HepG2 (cell line): ENCODE measurements at regions not wholly inside any gene's neighbourhood (a gene's known extent, or its start where the extent isn't known, plus 50 kb on each side); places are given as distances from the start of the nearest gene placed in this dataset.

Experiments used
- ATAC-seq: fragments of 200-7000 bp; cut with Tn5 transposase; 3 replicates; pipeline ENCODE4 v1.9.1; 2020; ENCODE audit warnings: mild to moderate bottlenecking, moderate library complexity
- BruUV-seq: library from RNA; stranded (reverse); fragments of 400-500 nt; replicated peaks from 2 replicates; lab custom pipeline; 2021; lab: Mats Ljungman, UMichigan
- CTCF ChIA-PET: fragments of 300-600 bp; formaldehyde crosslinking; extraction: SDS; loops from one replicate; lab custom pipeline; 2021; ENCODE audit warnings: low total read pairs, inconsistent platforms, low intra/inter-chr PET ratio; lab: Yijun Ruan, JAX
- POLR2A ChIA-PET: fragments of 350-600 bp; sonication (Branson Sonifier 250); formaldehyde crosslinking; loops from one replicate; lab custom pipeline; 2020; ENCODE audit warnings: antibody characterized with exemption, inconsistent platforms; lab: Yijun Ruan, JAX
- DNase-seq: peaks from one replicate; pipeline ENCODE4 v3.0.0-alpha.2; 2015; ENCODE audit warnings: low spot score
- FAIRE-seq: peaks from 3 replicates; lab custom pipeline; 2011; peaks lifted over from hg19 to GRCh38; lab: Jason Lieb, UNC
- H2AFZ ChIP-seq: one replicate; pipeline ENCODE4 v1.6.1; 2011; ENCODE audit warnings: low read length, inconsistent platforms
- H3K27ac ChIP-seq: fragments of 300-600 bp; 3 replicates; pipeline ENCODE4 v1.8.0; 2011; ENCODE audit warnings: mixed run types, mild to moderate bottlenecking, mixed read lengths, low read length, inconsistent platforms; ENCODE audit not compliant: insufficient read depth; ENCODE audit errors: extremely low read length
- H3K27me3 ChIP-seq, 2 experiments: fragments of 200-600 bp in 1 of 2; 2 replicates in 1 of 2; 3 replicates in 1 of 2; pipeline versions ENCODE4 v1.6.0 to v1.8.0; 2011; ENCODE audit warnings: low read length in 2 of 2, mild to moderate bottlenecking in 2 of 2, moderate library complexity in 2 of 2, inconsistent platforms in 1 of 2; ENCODE audit not compliant: insufficient read depth in 2 of 2, control insufficient read depth in 1 of 2
- H3K36me3 ChIP-seq, 2 experiments: fragments of 200-600 bp in 1 of 2; replicated peaks in 1 of 2; 2 replicates in 1 of 2; 3 replicates in 1 of 2; pipeline versions ENCODE4 v1.5.1 to v1.8.0; 2011; ENCODE audit warnings: low read length in 2 of 2, inconsistent platforms in 1 of 2; ENCODE audit not compliant: insufficient read depth in 2 of 2, control insufficient read depth in 1 of 2
- H3K4me1 ChIP-seq: 2 replicates; pipeline ENCODE4 v1.5.1; 2012; ENCODE audit warnings: low read length, inconsistent platforms; ENCODE audit not compliant: insufficient read depth
- H3K4me2 ChIP-seq: 2 replicates; pipeline ENCODE4 v1.6.0; 2011; ENCODE audit warnings: low read depth, low read length, inconsistent platforms
- H3K4me3 ChIP-seq, 3 experiments: fragments of 200-600 bp in 1 of 3; sonication (generic), shearing (Covaris generic) in 1 of 3; replicated peaks in 1 of 3; 2 replicates each; pipeline ENCODE4 v1.5.1; 2011 to 2016; ENCODE audit warnings: low read length in 3 of 3, inconsistent platforms in 2 of 3, low read depth in 2 of 3, mild to moderate bottlenecking in 2 of 3, control low read depth in 1 of 3, mixed read lengths in 1 of 3; ENCODE audit not compliant: insufficient read depth in 1 of 3
- H3K79me2 ChIP-seq: one replicate; pipeline ENCODE4 v1.6.1; 2011; ENCODE audit warnings: low read length, inconsistent platforms; ENCODE audit not compliant: insufficient read depth
- H3K9ac ChIP-seq: 2 replicates; pipeline ENCODE4 v1.6.0; 2011; ENCODE audit warnings: mild to moderate bottlenecking, low read depth, low read length, inconsistent platforms; ENCODE audit not compliant: insufficient read depth
- H3K9me3 ChIP-seq: 2 replicates; pipeline ENCODE4 v1.5.1; 2012; ENCODE audit warnings: mild to moderate bottlenecking, low read length
- H4K20me1 ChIP-seq: 2 replicates; pipeline ENCODE4 v1.6.0; 2011; ENCODE audit warnings: inconsistent platforms, mild to moderate bottlenecking, low read length, moderate library complexity; ENCODE audit not compliant: insufficient read depth
- ARNT2 ChIP-seq: sonication (generic); formaldehyde crosslinking; IDR thresholded peaks from 2 replicates; pipeline ENCODE4 v1.8.0; 2022; ENCODE audit warnings: mild to moderate bottlenecking, low read depth, missing genetic modification reagents, moderate library complexity
- CEBPG ChIP-seq: IDR thresholded peaks from 2 replicates; pipeline ENCODE4 v1.6.1; 2016
- JDP2 ChIP-seq: sonication (generic); formaldehyde crosslinking; IDR thresholded peaks from 2 replicates; pipeline ENCODE4 v1.8.1; 2022; ENCODE audit warnings: missing genetic modification reagents, borderline replicate concordance
- LCORL ChIP-seq, 2 experiments: fragments of 450-650 bp in 1 of 2; sonication (generic) in 1 of 2; formaldehyde crosslinking in 1 of 2; IDR thresholded peaks; 2 replicates each; pipeline versions ENCODE4 v1.5.0 to v1.6.1; 2017 to 2020; ENCODE audit warnings: antibody characterized with exemption in 1 of 2, missing genetic modification reagents in 1 of 2
- MEIS2 ChIP-seq: sonication (generic); formaldehyde crosslinking; IDR thresholded peaks from 2 replicates; pipeline ENCODE4 v1.9.0; 2021; ENCODE audit warnings: mild to moderate bottlenecking, missing genetic modification reagents
- NCOR1 ChIP-seq: fragments of 200-600 bp; sonication (generic); IDR thresholded peaks from 2 replicates; pipeline ENCODE4 v1.7.0; 2017; ENCODE audit warnings: antibody characterized with exemption, low read length, borderline replicate concordance
- SAFB2 ChIP-seq: sonication (generic); formaldehyde crosslinking; IDR thresholded peaks from 2 replicates; pipeline ENCODE4 v1.5.1; 2020; ENCODE audit warnings: missing genetic modification reagents, low read depth, mild to moderate bottlenecking, borderline replicate concordance
- TCF7 ChIP-seq: sonication (generic); IDR thresholded peaks from 2 replicates; pipeline ENCODE4 v1.6.1; 2016; ENCODE audit warnings: antibody characterized with exemption, low read depth
- TSC22D2 ChIP-seq: sonication (generic); formaldehyde crosslinking; IDR thresholded peaks from 2 replicates; pipeline ENCODE4 v1.5.1; 2020; ENCODE audit warnings: missing genetic modification reagents, mild to moderate bottlenecking, borderline replicate concordance
- ZNF761 ChIP-seq: sonication (generic); formaldehyde crosslinking; conservative IDR thresholded peaks from 2 replicates; pipeline ENCODE4 v1.4.0; 2020; ENCODE audit warnings: mild to moderate bottlenecking, missing genetic modification reagents
- ZNF850 ChIP-seq: sonication (generic); formaldehyde crosslinking; conservative IDR thresholded peaks from 2 replicates; pipeline ENCODE4 v1.9.0; 2021; ENCODE audit warnings: mild to moderate bottlenecking, missing genetic modification reagents
- WGBS: methylation state at CpG from one replicate; pipeline ENCODE4 v1.1.6; 2017; ENCODE audit warnings: low lambda C conversion rate; 5-methylcytosine and 5-hydroxymethylcytosine counted together
- in situ Hi-C: cut with HindIII; loops from 2 replicates; pipeline ENCODE4 v1.10.0; 2017; ENCODE audit warnings: low pct_unique_long_range_greater_than_20kb; ENCODE audit not compliant: extremely low pct_ligation_motif_present
- intact Hi-C: fragments of 100-400 bp; cut with micrococcal nuclease; formaldehyde crosslinking; loops from one replicate; pipeline ENCODE4 v1.10.0; 2022; ENCODE audit not compliant: unreplicated experiment
- TF ChIP-seq, protein P1 (sequence below): sonication (generic); formaldehyde crosslinking; IDR thresholded peaks from 2 replicates; pipeline ENCODE4 v1.8.1; 2023; ENCODE audit warnings: missing genetic modification reagents, mild to moderate bottlenecking, borderline replicate concordance
- TF ChIP-seq, protein P2 (sequence below): sonication (generic); formaldehyde crosslinking; conservative IDR thresholded peaks from 2 replicates; pipeline ENCODE4 v1.4.0; 2020; ENCODE audit warnings: missing genetic modification reagents

DNA sequence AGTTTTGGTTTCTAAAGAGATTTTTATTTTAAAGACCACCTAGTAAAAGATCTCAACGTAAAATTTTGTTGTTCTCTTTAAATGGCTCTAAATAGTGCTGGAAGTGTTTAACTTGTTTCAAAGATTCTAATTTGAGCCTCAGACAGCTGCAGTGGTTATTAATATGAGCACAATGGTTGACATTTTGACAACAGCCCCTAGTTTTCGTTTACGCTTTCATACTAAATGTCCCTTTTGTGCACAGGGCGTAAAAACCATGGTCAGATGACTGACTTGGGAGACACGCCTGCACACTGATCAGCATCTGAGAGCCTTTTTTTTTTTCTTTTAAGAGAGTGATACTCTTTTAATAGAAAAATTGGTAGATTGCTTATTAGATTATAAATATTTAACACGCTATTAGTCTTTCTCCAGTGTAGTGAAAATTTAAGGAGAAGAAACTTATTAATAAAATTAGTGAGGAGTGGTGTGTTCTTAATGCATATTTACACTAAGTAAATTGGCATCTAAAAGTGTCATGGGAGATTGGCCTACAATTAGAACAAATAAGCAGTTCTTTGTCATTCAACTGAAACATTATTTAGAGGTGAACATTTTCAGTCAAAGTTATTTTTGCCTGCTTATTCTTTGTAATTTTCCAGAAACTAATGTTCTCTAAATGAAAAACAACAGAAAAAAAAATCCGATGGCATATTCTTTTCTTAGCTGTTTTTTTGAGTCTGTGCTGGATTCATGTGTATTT lies 182.8 kb upstream of the PHYHIPL start:
- no TSS peak for BruUV-seq
- ChIA-PET POLR2A (interaction anchor here (0.9 to 4.8 kb wide), 11 partner anchors 9 to 186 kb away, joined by 3 to 136 read pairs (median 7); partner anchors contain the start of gene PHYHIPL), CTCF (no interaction called here)
- 67% methylated on average over 7 of the region's 7 CpGs for WGBS
- FAIRE-seq (no peak), DNase-seq (no peak), ATAC-seq (no peak)
- Histone ChIP-seq H3K27ac (peak overlapping the region; percentile 89), H3K9me3 (peaks cover 11% of the 10 kb centered on the region), H4K20me1 (no peaks in the 10 kb centered on the region), H3K27me3 (no peaks in the 10 kb centered on the region), H3K4me2 (peak overlapping the region; percentile 71), H2AFZ (no peak overlapping the region), H3K9ac (peak overlapping the region; percentile 58), H3K4me3 (peak overlapping the region in 1 of 3 experiments; percentile 23; a peak in 1 of 6 replicates), H3K36me3 (no peaks in the 10 kb centered on the region), H3K79me2 (no peaks in the 10 kb centered on the region), H3K4me1 (peaks cover 96% of the 10 kb centered on the region)
- intact Hi-C loops: loop anchor here (1.0 kb wide), 3 partner anchors 14 to 44 kb away; no protein-coding TSS in a partner anchor
- in situ Hi-C loops: no loop called here
- TF ChIP-seq ARNT2 (no peak), SAFB2 (CRISPR knock-in tag) (no peak)
- TF ChIP-seq, protein P1, sequence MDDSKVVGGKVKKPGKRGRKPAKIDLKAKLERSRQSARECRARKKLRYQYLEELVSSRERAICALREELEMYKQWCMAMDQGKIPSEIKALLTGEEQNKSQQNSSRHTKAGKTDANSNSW (CRISPR knock-in tag): no peak

DNA sequence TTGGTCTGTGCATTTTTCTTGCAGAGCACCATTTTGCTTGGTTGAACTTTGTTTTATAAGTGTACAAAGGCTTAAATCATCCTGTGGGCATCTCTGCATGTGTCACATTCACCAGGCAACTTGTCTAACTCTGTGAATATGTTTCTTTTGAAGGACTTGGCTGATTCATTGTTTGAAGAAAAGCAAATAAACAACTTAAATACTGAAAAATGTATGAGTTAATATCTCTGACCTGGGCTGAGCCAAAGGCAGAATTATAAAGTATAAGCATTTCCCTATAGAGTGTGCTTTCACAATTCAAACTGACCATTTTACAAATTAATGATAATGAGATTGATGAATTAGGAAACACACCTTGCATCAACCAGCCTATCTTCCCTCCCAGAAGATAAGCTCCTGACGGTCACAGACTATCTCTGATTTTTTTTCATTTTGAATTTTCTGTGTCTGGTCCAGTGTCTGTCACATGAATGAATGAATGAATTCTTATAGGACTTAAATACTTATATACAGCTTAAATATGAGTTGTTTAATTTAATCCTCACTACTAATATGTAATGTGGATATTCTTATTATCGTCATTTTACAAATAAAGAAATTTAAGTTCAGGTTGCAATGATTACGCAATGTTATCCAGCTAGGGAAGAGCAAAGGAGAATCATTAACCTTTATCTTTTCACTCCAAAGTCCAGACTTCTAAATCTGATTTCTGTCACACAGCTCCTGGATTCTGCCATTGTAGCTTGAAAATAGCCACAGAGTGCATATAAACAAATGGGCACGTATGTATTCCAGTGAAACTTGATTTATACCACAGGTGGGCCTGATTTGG lies 182.0 kb upstream of the PHYHIPL start:
- no peaks in the 10 kb centered on the region for H3K36me3 ChIP-seq
- no peaks in the 10 kb centered on the region for H4K20me1 ChIP-seq
- H3K9me3 ChIP-seq: peaks cover 10% of the 10 kb centered on the region
- peak overlapping the region; percentile 89 for H3K27ac ChIP-seq
- H3K4me2 ChIP-seq: peak overlapping the region; percentile 71
- peak overlapping the region; percentile 4 to 50 (median 47); a peak in 3 of 6 replicates for H3K4me3 ChIP-seq
- WGBS: 2% methylated on average over 4 of the region's 4 CpGs
- no peak overlapping the region for H2AFZ ChIP-seq
- peaks cover 95% of the 10 kb centered on the region for H3K4me1 ChIP-seq
- peak overlapping the region; percentile 58 for H3K9ac ChIP-seq
- FAIRE-seq: peak; percentile 77
- ATAC-seq: peak; percentile 92
- intact Hi-C loops (loop anchor here (1.0 kb wide), 3 partner anchors 13 to 43 kb away; no protein-coding TSS in a partner anchor), in situ Hi-C loops (no loop called here)
- no peaks in the 10 kb centered on the region for H3K79me2 ChIP-seq
- POLR2A ChIA-PET: interaction anchor here (0.9 to 4.8 kb wide), 18 partner anchors 9 to 186 kb away, joined by 3 to 136 read pairs (median 6); partner anchors contain the start of gene PHYHIPL
- H3K27me3 ChIP-seq: no peaks in the 10 kb centered on the region
- BruUV-seq: no TSS peak
- CTCF ChIA-PET: no interaction called here
- DNase-seq: peak; percentile 92
- TF ChIP-seq, protein P2, sequence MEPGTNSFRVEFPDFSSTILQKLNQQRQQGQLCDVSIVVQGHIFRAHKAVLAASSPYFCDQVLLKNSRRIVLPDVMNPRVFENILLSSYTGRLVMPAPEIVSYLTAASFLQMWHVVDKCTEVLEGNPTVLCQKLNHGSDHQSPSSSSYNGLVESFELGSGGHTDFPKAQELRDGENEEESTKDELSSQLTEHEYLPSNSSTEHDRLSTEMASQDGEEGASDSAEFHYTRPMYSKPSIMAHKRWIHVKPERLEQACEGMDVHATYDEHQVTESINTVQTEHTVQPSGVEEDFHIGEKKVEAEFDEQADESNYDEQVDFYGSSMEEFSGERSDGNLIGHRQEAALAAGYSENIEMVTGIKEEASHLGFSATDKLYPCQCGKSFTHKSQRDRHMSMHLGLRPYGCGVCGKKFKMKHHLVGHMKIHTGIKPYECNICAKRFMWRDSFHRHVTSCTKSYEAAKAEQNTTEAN (CRISPR knock-in tag): peak; percentile 83; the same call in 1 of the 2 replicates
- TF ChIP-seq MEIS2 (CRISPR knock-in tag): no peak
- TF ChIP-seq ZNF761 (CRISPR knock-in tag): no peak
- TF ChIP-seq JDP2 (CRISPR knock-in tag): no peak
- TF ChIP-seq LCORL (IDR thresholded peaks at IDR 0.05): 0 out of 2 replicates have a peak, but pooled peaks have one; percentile 24
- TF ChIP-seq LCORL (CRISPR knock-in tag; IDR thresholded peaks at IDR 0.05): no peak; the same call in 1 of the 2 replicates
- TF ChIP-seq NCOR1: peak; percentile 99
- peak; percentile 99 for TF ChIP-seq CEBPG (CRISPR knock-in tag)
- TF ChIP-seq TCF7: peak; percentile 75
- TF ChIP-seq ZNF850 (CRISPR knock-in tag): no peak
- no peak for TF ChIP-seq TSC22D2 (CRISPR knock-in tag)
